ENCODE measurements at regions not wholly inside any gene's neighbourhood (a gene's known extent, or its start where the extent isn't known, plus 50 kb on each side); places are given as distances from the start of the nearest gene placed in this dataset.

DNA sequence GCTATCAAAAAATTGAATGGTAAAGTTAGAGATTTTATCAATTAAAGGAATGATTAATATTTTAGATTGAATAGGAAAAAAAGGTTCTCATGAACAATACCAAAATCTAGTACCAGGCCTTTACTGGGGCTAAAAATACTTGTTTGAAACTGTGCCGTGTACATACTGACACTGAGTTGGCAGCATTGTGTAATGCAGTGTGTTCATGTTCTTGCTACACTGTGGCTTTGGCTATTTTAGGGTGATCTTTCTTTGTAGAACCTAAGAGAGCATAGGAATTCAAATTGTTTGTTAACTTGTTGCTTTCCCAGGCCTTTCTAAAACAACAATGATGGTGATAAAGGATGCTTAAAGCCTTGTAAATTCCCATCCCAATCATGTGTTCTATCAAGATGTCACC, 80.9 kb downstream of the KIF4B start:
- Histone ChIP-seq H4K20me1 (replicated peaks; ENCODE audit: control insufficient read depth, insufficient read depth, low read length) (no peaks in the 10 kb centered on the region), H3K9me1 (ENCODE audit: control insufficient read depth, insufficient read depth, low read length) (no peaks in the 10 kb centered on the region), H3K9ac (ENCODE audit: insufficient read depth in 1 of 2, low read depth in 2 of 2, low read length in 2 of 2) (no peak overlapping the region), H3K36me3 (ENCODE audit: control insufficient read depth, insufficient read depth, low read length) (no peaks in the 10 kb centered on the region), H3K27me3 (ENCODE audit: control insufficient read depth in 2 of 2, insufficient read depth in 2 of 2, low read length in 2 of 2) (no peaks in the 10 kb centered on the region), H3K4me2 (ENCODE audit: insufficient read depth, low read length) (no peak overlapping the region), H2AFZ (ENCODE audit: low read depth, low read length) (no peak overlapping the region), H3K79me2 (ENCODE audit: control insufficient read depth, insufficient read depth, low read length) (no peaks in the 10 kb centered on the region), H3K4me3 (no peak overlapping the region), H3K4me1 (replicated peaks in 1 of 2; ENCODE audit: control insufficient read depth in 2 of 2, insufficient read depth in 2 of 2, low read length in 2 of 2) (no peaks in the 10 kb centered on the region), H3K27ac (ENCODE audit: extremely low read depth, low read depth, low read length) (no peak overlapping the region), H3K9me3 (replicated peaks; ENCODE audit: control insufficient read depth, insufficient read depth, low read depth, low read length) (no peaks in the 10 kb centered on the region)
- TF ChIP-seq, protein P1, sequence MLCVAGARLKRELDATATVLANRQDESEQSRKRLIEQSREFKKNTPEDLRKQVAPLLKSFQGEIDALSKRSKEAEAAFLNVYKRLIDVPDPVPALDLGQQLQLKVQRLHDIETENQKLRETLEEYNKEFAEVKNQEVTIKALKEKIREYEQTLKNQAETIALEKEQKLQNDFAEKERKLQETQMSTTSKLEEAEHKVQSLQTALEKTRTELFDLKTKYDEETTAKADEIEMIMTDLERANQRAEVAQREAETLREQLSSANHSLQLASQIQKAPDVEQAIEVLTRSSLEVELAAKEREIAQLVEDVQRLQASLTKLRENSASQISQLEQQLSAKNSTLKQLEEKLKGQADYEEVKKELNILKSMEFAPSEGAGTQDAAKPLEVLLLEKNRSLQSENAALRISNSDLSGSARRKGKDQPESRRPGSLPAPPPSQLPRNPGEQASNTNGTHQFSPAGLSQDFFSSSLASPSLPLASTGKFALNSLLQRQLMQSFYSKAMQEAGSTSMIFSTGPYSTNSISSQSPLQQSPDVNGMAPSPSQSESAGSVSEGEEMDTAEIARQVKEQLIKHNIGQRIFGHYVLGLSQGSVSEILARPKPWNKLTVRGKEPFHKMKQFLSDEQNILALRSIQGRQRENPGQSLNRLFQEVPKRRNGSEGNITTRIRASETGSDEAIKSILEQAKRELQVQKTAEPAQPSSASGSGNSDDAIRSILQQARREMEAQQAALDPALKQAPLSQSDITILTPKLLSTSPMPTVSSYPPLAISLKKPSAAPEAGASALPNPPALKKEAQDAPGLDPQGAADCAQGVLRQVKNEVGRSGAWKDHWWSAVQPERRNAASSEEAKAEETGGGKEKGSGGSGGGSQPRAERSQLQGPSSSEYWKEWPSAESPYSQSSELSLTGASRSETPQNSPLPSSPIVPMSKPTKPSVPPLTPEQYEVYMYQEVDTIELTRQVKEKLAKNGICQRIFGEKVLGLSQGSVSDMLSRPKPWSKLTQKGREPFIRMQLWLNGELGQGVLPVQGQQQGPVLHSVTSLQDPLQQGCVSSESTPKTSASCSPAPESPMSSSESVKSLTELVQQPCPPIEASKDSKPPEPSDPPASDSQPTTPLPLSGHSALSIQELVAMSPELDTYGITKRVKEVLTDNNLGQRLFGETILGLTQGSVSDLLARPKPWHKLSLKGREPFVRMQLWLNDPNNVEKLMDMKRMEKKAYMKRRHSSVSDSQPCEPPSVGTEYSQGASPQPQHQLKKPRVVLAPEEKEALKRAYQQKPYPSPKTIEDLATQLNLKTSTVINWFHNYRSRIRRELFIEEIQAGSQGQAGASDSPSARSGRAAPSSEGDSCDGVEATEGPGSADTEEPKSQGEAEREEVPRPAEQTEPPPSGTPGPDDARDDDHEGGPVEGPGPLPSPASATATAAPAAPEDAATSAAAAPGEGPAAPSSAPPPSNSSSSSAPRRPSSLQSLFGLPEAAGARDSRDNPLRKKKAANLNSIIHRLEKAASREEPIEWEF (CRISPR knock-in tag; IDR thresholded peaks at IDR 0.05), result no peak
- no peak for TF ChIP-seq HNRNPLL (IDR thresholded peaks at IDR 0.05; ENCODE audit: low read depth, low read length, poor library complexity, severe bottlenecking)
- no peak for TF ChIP-seq SMAD1 (IDR thresholded peaks at IDR 0.05; ENCODE audit: low read depth, low read length, partially characterized antibody)
- TF ChIP-seq, protein P2, sequence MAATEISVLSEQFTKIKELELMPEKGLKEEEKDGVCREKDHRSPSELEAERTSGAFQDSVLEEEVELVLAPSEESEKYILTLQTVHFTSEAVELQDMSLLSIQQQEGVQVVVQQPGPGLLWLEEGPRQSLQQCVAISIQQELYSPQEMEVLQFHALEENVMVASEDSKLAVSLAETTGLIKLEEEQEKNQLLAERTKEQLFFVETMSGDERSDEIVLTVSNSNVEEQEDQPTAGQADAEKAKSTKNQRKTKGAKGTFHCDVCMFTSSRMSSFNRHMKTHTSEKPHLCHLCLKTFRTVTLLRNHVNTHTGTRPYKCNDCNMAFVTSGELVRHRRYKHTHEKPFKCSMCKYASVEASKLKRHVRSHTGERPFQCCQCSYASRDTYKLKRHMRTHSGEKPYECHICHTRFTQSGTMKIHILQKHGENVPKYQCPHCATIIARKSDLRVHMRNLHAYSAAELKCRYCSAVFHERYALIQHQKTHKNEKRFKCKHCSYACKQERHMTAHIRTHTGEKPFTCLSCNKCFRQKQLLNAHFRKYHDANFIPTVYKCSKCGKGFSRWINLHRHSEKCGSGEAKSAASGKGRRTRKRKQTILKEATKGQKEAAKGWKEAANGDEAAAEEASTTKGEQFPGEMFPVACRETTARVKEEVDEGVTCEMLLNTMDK (IDR thresholded peaks at IDR 0.05; ENCODE audit: borderline replicate concordance, insufficient read depth, low read depth, low read length, poor library complexity, severe bottlenecking), result no peak
- no peak for TF ChIP-seq EGR1 (conservative IDR thresholded peaks at IDR 0.05)
- TF ChIP-seq JUND (IDR thresholded peaks at IDR 0.05; ENCODE audit: borderline replicate concordance, low read depth, low read length), result no peak
- no peak for TF ChIP-seq JUND (tag; IDR thresholded peaks at IDR 0.05; ENCODE audit: borderline replicate concordance, low read depth, low read length)
- in situ Hi-C loops (cut with MboI), result no loop called here
- no peak for ATAC-seq
- BruUV-seq (replicated peaks), result no TSS peak
- ChIA-PET CTCF (ENCODE audit: low intra/inter-chr PET ratio) (no interaction called here), POLR2A (no interaction called here)
- 0% methylated on average over 1 of the region's 1 CpG for WGBS (ENCODE audit: insufficient coverage, low coverage, missing lambda C conversion rate)
- no peak for FAIRE-seq
- intact Hi-C loops (cut with micrococcal nuclease), result no loop called here
- DNase-seq (ENCODE audit: extremely low read depth in 1 of 4, low spot score in 3 of 4), result no peak
